ENCODE measurements at regions not wholly inside any gene's neighbourhood (a gene's known extent, or its start where the extent isn't known, plus 50 kb on each side); places are given as distances from the start of the nearest gene placed in this dataset.
"Not testable (repeated sequence)": the region's sequence is repeated elsewhere in the genome, so short reads cannot be mapped to it uniquely, and the experiment has no call there.

DNA sequence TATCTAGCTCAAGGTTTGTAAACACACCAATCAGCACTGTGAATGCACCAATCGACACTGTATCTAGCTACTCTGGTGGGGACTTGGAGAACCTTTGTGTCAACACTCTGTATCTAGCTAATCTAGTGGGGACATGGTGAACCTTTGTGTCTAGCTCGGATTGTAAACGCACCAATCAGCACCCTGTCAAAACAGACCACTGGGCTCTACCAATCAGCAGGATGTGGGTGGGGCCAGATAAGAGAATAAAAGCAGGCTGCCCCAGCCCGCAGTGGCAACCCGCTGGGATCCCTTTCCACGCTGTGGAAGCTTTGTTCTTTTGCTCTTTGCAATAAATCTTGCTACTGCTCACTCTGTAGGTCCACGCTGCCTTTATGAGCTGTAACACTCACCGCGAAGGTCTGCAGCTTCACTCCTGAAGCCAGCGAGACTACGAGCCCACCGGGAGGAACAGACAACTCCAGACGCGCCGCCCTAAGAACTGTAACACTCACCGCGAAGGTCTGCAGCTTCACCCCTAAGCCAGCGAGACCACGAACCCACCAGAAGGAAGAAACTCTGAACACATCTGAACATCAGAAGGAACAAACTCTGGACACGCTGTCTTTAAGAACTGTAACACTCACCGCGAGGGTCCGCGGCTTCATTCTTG, 128.5 kb downstream of the MRPL14 start:
- DNase-seq: not testable (repeated sequence)

DNA sequence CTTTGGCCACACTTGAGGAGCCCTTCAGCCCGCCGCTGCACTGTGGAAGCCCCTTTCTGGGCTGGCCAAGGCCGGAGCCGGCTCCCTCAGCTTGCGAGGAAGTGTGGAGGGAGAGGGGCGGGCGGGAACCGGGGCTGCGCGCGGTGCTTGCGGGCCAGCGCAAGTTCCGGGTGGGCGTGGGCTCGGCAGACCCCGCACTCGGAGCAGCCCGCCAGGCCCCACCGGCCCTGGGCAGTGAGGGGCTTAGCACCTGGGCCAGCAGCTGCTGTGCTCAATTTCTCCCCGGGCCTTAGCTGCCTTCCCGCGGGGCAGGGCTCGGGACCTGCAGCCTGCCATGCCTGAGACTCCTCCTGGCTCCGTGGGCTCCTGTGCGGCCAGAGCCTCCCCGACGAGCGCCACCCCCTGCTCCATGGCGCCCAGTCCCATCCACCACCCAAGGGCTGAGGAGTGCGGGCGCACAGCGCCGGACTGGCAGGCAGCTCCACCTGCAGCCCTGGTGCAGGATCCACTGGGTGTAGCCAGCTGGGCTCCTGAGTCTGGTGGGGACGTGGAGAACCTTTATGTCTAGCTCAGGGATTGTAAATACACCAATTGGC, 129.2 kb downstream of the MRPL14 start:
- not testable (repeated sequence) for DNase-seq

DNA sequence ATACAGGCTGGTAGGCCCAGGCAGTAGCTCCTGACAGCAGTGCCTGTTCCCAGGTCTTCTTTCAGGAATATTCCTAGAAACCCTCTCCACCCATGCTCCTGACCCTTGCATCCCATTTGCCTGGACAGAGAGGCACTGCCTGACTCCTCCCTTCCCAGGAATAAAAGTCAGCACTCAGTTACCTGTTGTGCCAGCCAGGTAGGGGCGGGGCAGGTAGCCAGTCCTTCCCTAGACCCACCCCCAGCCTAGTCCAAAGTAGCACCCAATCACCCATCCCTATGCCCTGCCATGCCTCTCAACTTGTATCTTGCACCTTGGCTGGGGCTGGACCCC, 129.9 kb downstream of the MRPL14 start:
- no peak for DNase-seq

DNA sequence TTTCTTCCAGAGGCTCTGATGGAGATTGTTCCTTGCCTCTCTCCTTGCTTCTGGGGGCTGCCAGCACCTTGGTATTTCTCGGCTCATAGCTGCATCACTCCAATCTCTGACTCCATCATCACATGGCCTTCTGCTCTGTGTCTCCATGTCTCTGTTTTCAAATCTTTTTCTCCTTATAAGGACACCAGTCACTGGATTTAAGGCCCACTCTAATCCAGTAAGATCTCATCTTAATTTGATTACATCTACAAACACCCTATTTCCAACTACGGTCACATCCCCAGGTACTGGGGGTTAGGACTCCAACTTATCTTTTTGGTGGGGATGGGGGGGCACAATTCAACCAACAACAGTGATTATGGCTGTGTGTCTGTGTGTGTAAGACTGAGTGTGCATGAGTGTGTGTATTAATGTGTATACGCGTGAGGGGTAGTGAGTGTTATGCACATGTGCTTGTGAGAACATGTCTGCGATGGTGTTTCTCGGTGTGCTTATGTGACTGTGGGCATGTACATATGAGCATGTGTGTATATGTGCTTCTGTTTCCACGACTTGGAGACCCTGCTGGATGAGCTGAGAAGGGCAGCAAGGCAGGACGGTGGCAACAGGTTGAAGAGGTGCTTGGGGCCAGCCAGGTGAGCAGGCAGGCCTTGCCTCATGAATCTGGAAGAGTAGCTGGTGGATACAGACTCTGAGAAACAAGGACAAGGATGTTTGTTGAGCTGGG, 130.5 kb downstream of the MRPL14 start:
- DNase-seq: no peak

DNA sequence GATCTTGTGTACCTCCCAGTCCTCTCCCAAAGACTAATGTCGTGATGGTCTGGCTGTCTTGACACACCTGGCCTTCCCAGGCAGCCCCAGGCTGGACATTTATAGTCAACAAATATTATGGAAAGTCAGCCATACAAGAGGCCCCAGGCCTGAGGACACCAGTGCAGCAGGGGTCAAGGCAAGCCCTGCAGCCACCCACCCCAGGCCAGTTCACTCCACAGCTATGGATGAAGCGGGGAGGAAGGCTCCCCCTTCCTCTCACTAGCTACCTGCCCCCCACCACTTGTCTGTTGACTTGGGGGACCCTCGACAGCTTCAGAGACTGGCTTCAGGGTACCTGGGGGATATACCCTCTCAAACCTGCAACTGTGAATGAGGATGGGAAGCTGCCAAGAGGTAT, 132.1 kb downstream of the MRPL14 start:
- DNase-seq: no peak

DNA sequence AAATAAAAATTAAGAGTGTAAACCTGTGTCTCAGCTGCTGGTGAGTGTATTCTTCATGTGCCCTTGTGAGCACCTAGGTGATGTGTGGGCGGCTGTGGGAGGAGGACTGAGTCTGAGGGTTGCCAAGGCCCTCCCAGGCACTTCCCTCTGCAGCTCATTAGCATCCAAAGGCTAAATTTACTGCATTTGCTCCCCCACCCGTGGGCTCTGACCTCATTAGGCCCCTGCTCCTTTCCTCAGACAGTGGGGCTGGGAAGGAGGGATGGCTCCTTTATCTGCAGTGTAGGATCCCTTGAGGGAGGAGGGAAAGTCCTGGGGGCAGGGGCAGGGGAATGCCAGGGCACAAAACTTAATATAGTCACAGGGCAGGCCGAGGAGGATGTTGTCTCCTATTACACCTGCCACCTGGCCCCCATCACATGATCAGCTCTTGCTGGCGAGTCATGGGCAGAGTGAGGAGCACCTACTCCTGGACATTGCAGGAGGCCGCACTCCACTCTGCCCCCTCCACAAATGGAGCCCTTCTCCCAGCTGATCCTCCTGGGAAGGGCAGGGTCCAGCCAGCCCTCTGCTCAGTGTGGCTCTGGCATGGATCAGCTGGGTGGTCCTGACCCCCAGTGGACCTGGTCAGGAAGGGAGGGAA, 133.2 kb downstream of the MRPL14 start:
- peak; percentile 50 for DNase-seq

DNA sequence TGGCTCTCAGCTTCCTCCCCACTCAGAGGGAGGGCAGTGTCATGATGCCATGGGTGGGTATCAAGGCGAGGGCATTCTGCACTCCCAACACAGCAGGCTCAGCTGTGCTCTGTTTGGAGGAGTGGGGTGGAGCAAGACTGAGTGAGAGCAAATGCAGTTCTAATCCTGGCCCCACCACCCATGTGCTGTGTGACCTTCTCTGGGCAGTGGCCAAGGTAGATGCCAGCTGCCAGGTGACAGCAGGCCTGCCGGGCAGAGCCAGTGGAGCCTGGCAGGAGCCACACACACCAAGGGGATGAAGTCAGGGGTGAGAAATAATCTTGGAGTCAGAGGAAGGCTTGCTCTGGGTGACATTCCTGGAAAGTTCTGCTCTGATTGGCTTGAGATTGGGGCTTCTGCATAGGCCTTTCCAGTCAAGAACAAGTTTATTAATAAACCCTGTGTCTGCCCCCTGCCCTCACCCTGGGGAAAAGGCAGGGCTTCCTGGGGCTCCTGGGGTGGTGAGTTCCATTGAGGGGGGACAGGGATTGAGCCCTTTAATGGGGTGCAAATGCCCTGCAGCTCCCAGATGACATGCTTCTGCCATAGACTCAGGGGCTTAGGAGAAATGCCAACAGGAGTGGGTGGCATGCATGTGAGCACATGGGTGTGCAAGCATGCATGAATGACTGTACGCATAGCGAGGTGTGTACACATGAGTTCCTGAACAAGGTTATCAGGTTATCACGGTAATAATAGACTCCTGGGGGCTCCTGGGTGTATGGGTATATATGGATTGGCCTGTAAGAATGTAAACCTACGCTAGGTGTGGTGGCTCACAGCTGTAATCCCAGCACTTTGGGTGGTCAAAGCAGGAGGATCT, 134.2 kb downstream of the MRPL14 start:
- no peak for DNase-seq

DNA sequence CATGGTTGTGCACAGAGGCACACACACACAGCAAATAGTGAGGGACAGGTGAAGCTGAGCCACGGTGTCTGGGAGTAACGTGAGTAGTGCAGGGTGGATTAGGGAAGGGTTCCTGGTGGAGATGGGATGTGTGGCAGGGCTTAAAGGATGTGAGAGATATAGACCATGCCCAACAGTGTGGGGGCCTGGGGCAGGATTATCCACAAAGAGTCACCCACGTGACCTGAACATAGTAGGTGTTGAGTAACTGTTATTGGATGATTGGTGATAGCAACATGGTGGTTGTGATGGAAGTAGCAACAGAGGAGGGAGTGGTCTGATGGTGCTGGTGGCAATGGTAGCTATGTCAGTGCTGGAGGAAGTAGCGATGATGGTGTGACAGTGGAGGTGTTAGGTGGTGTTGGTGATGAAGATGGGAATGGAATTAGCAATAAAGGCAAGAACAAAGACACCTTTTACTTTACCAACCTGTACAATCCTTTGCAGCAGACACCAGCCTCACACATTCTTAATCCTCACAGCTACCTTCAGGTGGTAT, 135.1 kb downstream of the MRPL14 start:
- no peak for DNase-seq

DNA sequence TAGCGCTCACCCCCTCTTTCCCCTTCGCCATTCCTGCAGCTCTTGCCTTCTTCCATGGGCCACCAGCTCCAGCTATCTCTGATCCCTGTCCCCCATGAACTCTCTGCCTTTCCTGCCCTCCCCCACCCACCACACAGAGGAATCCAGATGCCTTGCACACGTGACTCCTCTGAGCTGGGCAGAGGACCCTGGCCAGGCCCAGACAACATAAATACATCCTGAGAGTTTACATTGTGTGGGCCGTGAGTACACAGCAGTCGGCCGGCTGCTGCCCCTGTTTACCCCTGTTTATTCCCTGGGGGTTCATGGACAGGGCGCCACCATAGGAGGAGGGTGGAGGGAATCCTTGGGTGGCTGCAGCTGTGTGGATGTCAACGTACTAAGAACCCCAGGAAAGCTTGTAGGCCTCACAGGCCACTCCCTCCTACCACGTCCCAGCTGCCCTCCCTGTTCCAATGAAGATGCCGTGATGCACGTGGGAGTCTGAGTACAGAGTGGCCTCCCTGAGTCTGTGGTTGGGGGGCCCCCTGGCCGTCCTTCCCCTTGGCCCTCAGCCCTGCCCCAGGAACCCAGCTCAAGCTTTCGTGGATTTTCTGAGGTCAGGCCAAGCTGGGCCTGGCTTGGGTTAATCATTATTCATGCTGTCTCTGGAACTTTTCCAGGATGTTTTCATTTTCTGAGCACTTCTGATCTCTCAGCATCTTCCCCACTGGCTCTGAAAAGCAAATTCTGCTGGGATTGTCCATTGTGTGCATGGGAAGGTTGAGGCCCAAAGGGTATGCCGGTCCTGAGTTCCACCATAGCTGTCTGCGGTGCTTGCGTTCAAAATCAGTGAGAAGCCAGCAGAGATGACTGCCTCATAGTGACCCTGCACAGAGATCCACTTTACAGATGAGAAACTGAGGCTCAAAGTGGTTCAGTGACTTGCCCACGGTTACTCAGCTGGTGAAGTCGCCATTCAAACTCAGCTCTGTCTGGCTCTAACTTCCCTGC, 136.3 kb downstream of the MRPL14 start:
- peak; percentile 72 for DNase-seq

DNA sequence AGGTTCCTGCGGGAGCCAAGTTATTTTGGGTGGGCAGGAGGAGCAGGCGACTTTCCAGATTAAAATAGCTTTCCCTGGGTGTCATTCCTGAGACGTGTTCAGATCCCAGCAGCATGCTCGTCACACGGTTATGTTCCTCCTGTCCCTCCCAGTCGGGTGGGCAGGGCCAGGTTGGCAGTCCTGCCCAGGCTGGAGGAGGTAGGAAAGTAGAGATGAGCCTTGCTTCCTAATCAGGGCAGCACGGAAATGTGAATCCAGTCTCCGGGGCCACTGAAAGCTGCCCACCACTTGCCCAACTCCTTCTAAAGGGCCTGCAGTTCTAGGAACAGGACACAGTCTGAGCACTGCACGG, 137.0 kb downstream of the MRPL14 start:
- DNase-seq: peak; percentile 68

DNA sequence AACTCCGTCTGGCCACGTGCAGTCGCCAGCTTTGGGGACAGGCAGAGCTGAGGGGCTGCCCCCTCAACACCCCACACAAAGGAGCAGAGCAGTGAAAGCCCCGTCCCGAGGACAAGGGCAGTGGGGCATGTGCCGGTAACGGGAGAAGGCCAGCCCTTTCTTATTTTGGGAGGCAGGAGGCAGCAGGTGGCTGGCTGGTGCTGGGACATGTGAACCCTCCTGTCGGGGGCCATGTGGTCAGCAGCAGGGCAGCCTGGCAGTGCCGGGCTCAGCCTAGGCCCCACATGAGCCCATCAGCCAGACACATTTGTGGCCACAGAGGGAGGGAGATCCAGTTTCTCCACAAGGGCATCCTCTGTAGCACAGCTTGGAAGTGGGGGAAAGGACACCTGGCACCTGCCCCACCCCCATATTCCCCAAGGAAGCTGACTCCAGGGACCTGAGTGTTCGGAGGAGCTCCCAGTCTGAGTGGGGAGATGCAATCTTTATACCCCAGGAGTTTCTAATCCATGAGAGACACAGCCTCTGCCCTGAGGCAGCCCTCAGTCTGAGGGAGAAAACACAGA, 137.6 kb downstream of the MRPL14 start:
- no peak for DNase-seq

DNA sequence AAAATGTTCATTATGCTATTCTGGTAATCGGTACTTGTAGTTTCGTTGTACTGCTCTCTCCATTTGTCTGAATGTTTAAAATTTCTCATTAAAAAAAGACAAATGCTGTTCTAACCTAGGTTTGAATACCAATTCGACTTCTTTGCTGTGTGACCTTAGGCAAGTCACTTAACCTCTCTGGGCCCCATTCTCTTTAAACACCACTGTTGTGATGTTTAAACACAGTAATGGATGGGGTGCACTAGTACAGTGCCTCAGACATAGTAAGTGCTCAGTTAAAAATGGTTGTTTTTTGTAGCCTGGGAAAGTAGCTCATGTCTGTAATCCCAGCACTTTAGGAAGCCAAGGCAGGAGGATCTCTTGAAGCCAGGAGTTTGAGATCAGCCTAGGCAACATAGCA, 138.5 kb downstream of the MRPL14 start:
- DNase-seq: no peak

DNA sequence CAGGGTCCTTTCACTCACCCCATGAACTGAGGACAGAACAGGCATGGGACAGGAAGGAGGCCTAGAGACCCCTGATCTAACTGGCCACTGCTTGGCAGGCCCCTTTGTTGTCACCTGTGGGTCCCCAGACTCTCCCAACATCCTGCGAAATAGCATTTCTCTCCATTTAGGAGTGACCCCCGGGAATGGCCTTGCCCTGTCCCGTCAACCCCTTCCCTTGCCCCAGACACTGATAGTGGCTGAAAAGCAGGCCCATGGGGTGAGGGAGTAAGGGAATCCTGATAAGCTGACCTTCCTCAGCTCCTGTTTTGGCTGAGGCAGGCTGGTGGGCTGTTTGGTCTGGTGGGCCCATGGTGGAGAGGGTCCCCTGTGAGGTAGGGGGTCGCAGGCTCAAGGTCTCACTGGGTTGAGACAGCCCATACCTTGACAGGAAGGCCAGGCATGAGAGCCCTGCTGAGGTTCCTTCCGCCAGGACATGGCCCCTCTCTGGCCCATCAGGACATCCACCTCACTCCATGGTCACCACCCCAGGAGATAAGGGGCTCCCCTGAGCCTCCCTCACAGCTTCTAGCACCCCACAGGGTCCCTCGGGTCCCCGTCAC, 139.3 kb downstream of the MRPL14 start:
- DNase-seq: no peak

DNA sequence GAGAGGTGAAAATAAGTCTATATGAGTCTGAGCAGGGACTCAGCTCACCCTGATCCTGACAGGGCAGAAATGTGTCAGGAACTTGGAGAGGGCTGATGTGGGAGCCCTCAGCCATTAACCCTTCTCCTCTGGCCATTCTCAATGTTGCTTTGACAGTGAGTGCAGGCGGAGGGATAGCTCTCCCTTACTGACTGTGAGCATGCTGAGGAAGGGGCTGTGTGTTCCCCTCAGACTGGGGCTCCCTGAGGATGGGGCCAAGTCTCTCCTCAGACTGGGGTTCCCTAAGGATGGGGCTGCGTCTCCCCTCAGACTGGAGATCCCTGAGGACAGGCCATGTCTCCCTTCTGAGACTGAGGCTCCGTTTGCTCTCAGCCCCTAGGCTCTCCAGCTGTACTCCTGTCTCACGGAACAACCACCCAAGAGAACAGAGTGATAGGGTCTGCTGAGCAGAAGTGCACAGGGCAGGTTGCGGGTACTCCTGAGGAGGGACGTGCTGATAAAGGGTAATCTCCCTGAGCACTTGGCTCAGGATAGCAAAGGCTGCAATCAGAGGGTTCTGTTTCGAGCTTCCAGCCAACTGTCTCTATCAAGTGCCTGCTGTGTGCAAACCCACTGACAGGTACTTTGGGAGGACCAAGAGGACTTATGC, 141.0 kb downstream of the MRPL14 start:
- DNase-seq: no peak

DNA sequence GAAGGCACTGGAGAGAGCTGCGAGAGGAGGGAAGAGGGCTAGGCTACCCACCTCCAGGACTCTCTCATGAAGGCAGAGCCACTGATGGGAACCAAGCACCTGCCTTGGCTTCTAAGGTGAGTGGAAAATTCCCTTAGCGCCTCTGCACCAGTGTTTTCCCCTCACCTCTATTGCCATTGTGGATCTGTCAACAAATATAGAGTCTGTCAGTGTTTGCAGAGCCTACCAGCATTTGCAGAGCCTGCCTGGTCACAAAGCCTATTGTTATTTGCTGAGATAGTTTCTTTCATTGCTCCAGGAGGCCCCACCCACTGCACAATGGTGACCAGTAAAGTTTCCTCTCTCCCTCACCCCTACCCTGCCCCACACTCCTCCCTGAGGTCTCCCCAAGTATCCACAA, 141.9 kb downstream of the MRPL14 start:
- DNase-seq: no peak

DNA sequence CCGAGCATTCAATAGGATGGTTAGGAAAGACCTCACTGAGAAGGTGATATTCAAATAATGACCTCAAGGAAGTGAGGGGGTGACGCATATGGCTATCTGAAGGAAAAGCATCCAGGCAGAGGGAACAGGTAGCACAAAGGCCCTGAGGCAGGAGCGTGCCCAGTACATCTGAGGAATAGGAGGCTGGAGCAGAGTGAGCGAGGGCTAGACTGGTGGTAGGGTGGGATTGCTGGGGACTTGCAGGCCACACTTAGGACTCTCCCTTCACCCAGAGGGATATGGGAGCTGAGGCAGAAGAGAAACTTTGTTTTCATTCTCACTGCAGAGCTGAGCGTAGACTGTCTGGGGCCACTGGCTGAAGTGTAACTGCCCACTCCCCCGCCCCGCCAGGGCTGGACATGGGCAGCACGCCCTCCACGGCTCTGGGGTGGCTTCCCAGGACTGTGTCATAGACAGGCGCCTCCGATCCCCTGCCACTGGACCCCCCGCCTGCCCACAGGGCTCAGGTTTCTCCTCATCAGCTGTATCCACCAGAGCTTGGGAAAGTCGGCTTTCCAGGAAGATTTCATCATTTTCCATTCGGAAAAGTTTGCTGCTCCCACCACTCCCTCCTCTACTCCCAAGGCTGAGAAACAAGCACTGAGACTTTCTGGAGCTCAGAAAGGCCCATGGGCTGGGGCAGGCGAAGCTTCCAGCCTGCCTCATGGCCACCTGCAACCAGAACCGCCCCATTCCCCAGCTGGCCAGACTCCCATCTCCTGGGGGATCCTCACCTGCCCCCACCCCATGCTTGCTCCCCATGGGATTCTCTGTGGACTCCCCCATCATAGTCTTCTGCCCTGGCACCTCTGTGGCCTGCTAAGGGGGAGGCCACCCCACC, 142.6 kb downstream of the MRPL14 start:
- DNase-seq: peak; percentile 45

DNA sequence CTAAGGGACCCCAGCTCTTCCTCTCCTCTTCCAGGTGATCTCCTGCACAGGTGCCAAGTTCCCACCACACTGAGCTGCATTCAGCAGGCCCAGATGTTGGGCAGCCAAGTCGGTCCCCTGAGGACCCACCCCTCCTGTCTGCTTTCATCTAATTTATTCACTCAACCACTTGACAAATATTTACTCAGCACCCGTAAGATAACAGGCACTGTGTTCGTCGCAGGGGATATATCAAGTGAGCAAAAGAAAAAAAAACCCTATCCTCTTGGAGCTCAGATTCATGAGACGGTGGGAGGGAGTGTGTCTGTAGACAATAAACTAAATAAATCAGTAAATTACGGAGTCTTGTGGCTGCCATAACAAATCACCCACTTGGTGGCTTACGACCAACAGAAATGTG, 143.6 kb downstream of the MRPL14 start:
- no peak for DNase-seq

DNA sequence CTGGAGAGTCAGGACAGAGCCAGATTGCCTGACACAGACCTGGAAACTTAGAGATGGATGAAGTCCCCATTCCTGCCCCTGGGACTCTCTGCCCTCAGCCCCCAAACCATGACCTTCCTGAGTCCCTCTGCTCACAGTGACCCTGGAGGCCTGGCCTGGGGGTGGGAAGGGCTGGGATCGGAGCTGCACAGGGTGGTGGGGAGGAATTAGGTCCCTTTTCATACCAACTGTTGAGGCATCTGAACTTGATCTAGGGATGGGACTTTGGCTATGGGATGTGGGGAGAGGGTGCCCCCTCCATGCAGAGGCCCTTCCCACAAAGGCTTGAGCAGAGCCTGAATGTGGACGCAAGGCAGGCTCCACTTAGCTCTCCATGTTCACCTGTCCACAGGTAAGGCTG, 144.1 kb downstream of the MRPL14 start:
- DNase-seq: no peak
